H9 (cell line): ENCODE measurements at regions not wholly inside any gene's neighbourhood (a gene's known extent, or its start where the extent isn't known, plus 50 kb on each side); places are given as distances from the start of the nearest gene placed in this dataset.

Experiments used
- DNase-seq: peaks from one replicate; pipeline ENCODE4 v3.0.0-alpha.2; 2017
- H2AFZ ChIP-seq: one replicate; pipeline ENCODE4 v1.6.1; 2013; ENCODE audit warnings: mild to moderate bottlenecking, low read length, control low read depth, moderate library complexity
- H2AK5ac ChIP-seq: 2 replicates; pipeline ENCODE4 v1.6.1; 2013; ENCODE audit warnings: low read length, control low read depth, mixed read lengths; ENCODE audit not compliant: insufficient read length
- H2BK120ac ChIP-seq: one replicate; pipeline ENCODE4 v1.6.1; 2013; ENCODE audit warnings: low read depth, mild to moderate bottlenecking, low read length, control low read depth, inconsistent platforms; ENCODE audit not compliant: poor library complexity, severe bottlenecking
- H2BK12ac ChIP-seq: 2 replicates; pipeline ENCODE4 v1.6.1; 2013; ENCODE audit warnings: low read length, control low read depth, mixed read lengths, low read depth; ENCODE audit not compliant: insufficient read length
- H2BK15ac ChIP-seq: 2 replicates; pipeline ENCODE4 v1.6.1; 2013; ENCODE audit warnings: low read depth, low read length, control low read depth
- H2BK20ac ChIP-seq: one replicate; pipeline ENCODE4 v1.6.1; 2013; ENCODE audit warnings: low read depth, mild to moderate bottlenecking, low read length, control low read depth, inconsistent platforms; ENCODE audit not compliant: poor library complexity, severe bottlenecking
- H2BK5ac ChIP-seq: 2 replicates; pipeline ENCODE4 v1.6.1; 2013; ENCODE audit warnings: low read length, control low read depth, mixed read lengths; ENCODE audit not compliant: insufficient read length
- H3K14ac ChIP-seq: 2 replicates; pipeline ENCODE4 v1.6.1; 2013; ENCODE audit warnings: low read length, control low read depth; ENCODE audit not compliant: insufficient read depth
- H3K18ac ChIP-seq: 2 replicates; pipeline ENCODE4 v1.6.1; 2013; ENCODE audit warnings: low read depth, mild to moderate bottlenecking, mixed read lengths, low read length, control low read depth; ENCODE audit not compliant: insufficient read length
- H3K23ac ChIP-seq: 2 replicates; pipeline ENCODE4 v1.6.1; 2013; ENCODE audit warnings: low read length, control low read depth, mixed read lengths, low read depth; ENCODE audit not compliant: insufficient read length
- H3K23me2 ChIP-seq: 2 replicates; pipeline ENCODE4 v1.6.1; 2013; ENCODE audit warnings: low read depth, mild to moderate bottlenecking, mixed read lengths, low read length, control low read depth; ENCODE audit not compliant: insufficient read length, poor library complexity, severe bottlenecking
- H3K27ac ChIP-seq: 2 replicates; pipeline ENCODE4 v1.5.1; 2013; ENCODE audit warnings: low read length, control low read depth, mixed read lengths, low read depth; ENCODE audit not compliant: insufficient read length
- H3K27me3 ChIP-seq: 2 replicates; pipeline ENCODE4 v1.6.1; 2013; ENCODE audit warnings: low read length, control low read depth, inconsistent platforms; ENCODE audit not compliant: insufficient read depth
- H3K4ac ChIP-seq: 2 replicates; pipeline ENCODE4 v1.6.1; 2013; ENCODE audit warnings: low read depth, mild to moderate bottlenecking, control low read depth, inconsistent platforms, low read length, moderate library complexity
- H3K4me1 ChIP-seq: 2 replicates; pipeline ENCODE4 v1.6.1; 2013; ENCODE audit warnings: low read length, control low read depth, inconsistent platforms; ENCODE audit not compliant: insufficient read depth
- H3K4me2 ChIP-seq: 2 replicates; pipeline ENCODE4 v1.6.1; 2013; ENCODE audit warnings: low read length, control low read depth, mixed read lengths; ENCODE audit not compliant: insufficient read length, insufficient read depth
- H3K56ac ChIP-seq: 2 replicates; pipeline ENCODE4 v1.6.1; 2013; ENCODE audit warnings: low read depth, mild to moderate bottlenecking, mixed read lengths, low read length, control low read depth; ENCODE audit not compliant: insufficient read length
- H3K79me1 ChIP-seq: 2 replicates; pipeline ENCODE4 v1.6.1; 2013; ENCODE audit warnings: low read depth, mild to moderate bottlenecking, moderate library complexity, low read length, control low read depth, inconsistent platforms; ENCODE audit not compliant: insufficient read depth, poor library complexity, severe bottlenecking
- H3K79me2 ChIP-seq: 2 replicates; pipeline ENCODE4 v1.6.1; 2013; ENCODE audit warnings: low read length, control low read depth, inconsistent platforms; ENCODE audit not compliant: insufficient read depth
- H3K9ac ChIP-seq: 2 replicates; pipeline ENCODE4 v1.6.1; 2013; ENCODE audit warnings: low read length, control low read depth, mixed read lengths; ENCODE audit not compliant: insufficient read length; ENCODE audit errors: extremely low read depth
- H3K9me3 ChIP-seq: one replicate; pipeline ENCODE4 v1.6.1; 2013; ENCODE audit warnings: low read depth, low read length, inconsistent platforms; ENCODE audit not compliant: control insufficient read depth
- H3T11ph ChIP-seq: one replicate; pipeline ENCODE4 v1.6.1; 2013; ENCODE audit warnings: mild to moderate bottlenecking, low read length, control low read depth, inconsistent platforms
- H4K20me1 ChIP-seq: one replicate; pipeline ENCODE4 v1.6.1; 2013; ENCODE audit not compliant: control insufficient read depth, insufficient read length, insufficient read depth
- H4K5ac ChIP-seq: 2 replicates; pipeline ENCODE4 v1.6.1; 2013; ENCODE audit warnings: low read depth, mild to moderate bottlenecking, mixed read lengths, low read length, control low read depth; ENCODE audit not compliant: insufficient read length
- H4K8ac ChIP-seq: replicated peaks from 2 replicates; pipeline ENCODE4 v1.6.1; 2013; ENCODE audit warnings: low read length, control low read depth, mixed read lengths, low read depth; ENCODE audit not compliant: insufficient read length
- H4K91ac ChIP-seq: 2 replicates; pipeline ENCODE4 v1.6.1; 2013; ENCODE audit warnings: low read depth, mild to moderate bottlenecking, moderate library complexity, mixed read lengths, low read length, control low read depth; ENCODE audit not compliant: insufficient read length
- H3K27ac Mint-ChIP-seq, 3 experiments: 2 replicates in 2 of 3; 3 replicates in 1 of 3; pipeline ENCODE4 v1.8.0; 2020 to 2021; ENCODE audit warnings: mixed read lengths in 3 of 3, mild to moderate bottlenecking in 1 of 3, moderate library complexity in 1 of 3
- H3K27me3 Mint-ChIP-seq: 2 replicates; pipeline ENCODE4 v1.8.0; 2021; ENCODE audit warnings: low read depth, mild to moderate bottlenecking, moderate library complexity, mixed read lengths
- H3K36me3 Mint-ChIP-seq, 3 experiments: 2 replicates in 2 of 3; 3 replicates in 1 of 3; pipeline ENCODE4 v1.8.0; 2020 to 2021; ENCODE audit warnings: low read depth in 3 of 3, mixed read lengths in 3 of 3; ENCODE audit not compliant: insufficient read depth in 1 of 3
- H3K4me1 Mint-ChIP-seq, 2 experiments: 2 replicates each; pipeline ENCODE4 v1.8.0; 2020; ENCODE audit warnings: mixed read lengths in 2 of 2
- H3K4me3 Mint-ChIP-seq, 2 experiments: 2 replicates in 1 of 2; 3 replicates in 1 of 2; pipeline ENCODE4 v1.8.0; 2020 to 2021; ENCODE audit warnings: mild to moderate bottlenecking in 2 of 2, mixed read lengths in 2 of 2, moderate library complexity in 1 of 2
- H3K9me3 Mint-ChIP-seq, 2 experiments: 2 replicates in 1 of 2; 3 replicates in 1 of 2; pipeline ENCODE4 v1.8.0; 2020; ENCODE audit warnings: mild to moderate bottlenecking in 2 of 2, mixed read lengths in 2 of 2, moderate library complexity in 1 of 2
- CTCF ChIP-seq: fragments of 200-600 bp; sonication (generic); conservative IDR thresholded peaks from 3 replicates; pipeline ENCODE4 v1.8.0; 2021; ENCODE audit warnings: antibody characterized with exemption, mild to moderate bottlenecking
- WGBS: extraction: QIAGEN DNeasy Blood & Tissue Kit; methylation state at CpG from one replicate; pipeline ENCODE4 v1.1.7; 2013; ENCODE audit warnings: missing lambda C conversion rate, low lambda C conversion rate, mixed read lengths; ENCODE audit not compliant: insufficient read length; ENCODE audit errors: extremely low coverage; 5-methylcytosine and 5-hydroxymethylcytosine counted together

- Histone ChIP-seq H4K20me1 (no peaks in the 10 kb centered on the region), H3K4me1 (no peaks in the 10 kb centered on the region), H3K79me1 (no peaks in the 10 kb centered on the region), H2AFZ (no peak overlapping the region), H2BK12ac (no peak overlapping the region), H4K91ac (no peak overlapping the region), H2BK120ac (no peak overlapping the region), H3K56ac (no peak overlapping the region), H3K27me3 (no peaks in the 10 kb centered on the region), H2BK15ac (no peak overlapping the region), H2AK5ac (no peak overlapping the region), H2BK5ac (no peak overlapping the region), H3T11ph (no peak overlapping the region), H3K9me3 (no peaks in the 10 kb centered on the region), H4K8ac (no peak overlapping the region), H2BK20ac (no peak overlapping the region), H3K23me2 (no peaks in the 10 kb centered on the region), H3K4me2 (no peak overlapping the region), H3K18ac (no peak overlapping the region), H3K79me2 (no peaks in the 10 kb centered on the region), H3K14ac (no peak overlapping the region), H3K9ac (no peak overlapping the region), H3K4ac (no peak overlapping the region), H3K23ac (no peak overlapping the region), H4K5ac (no peak overlapping the region), H3K27ac (no peak overlapping the region)
- no peak overlapping the region for H3K27ac Mint-ChIP-seq
- TF ChIP-seq CTCF = no peak
- peaks cover 6 to 12% of the 10 kb centered on the region in 2 experiments; a peak in 3 of 5 replicates for H3K9me3 Mint-ChIP-seq
- no peaks in the 10 kb centered on the region; the same call in 1 of the 2 replicates for H3K27me3 Mint-ChIP-seq
- no peak for DNase-seq
- peaks cover 0 to 5% (median 2%) of the 10 kb centered on the region in 3 experiments; a peak in 3 of 7 replicates for H3K36me3 Mint-ChIP-seq
- H3K4me1 Mint-ChIP-seq = no peaks in the 10 kb centered on the region
- H3K4me3 Mint-ChIP-seq = no peak overlapping the region
- no CpG with 5 or more reads among the region's 9 CpGs for WGBS
These were observed 754.7 kb downstream of the BCL11A start for GRCh38 chr2:59798687-59799232.
